K562 (cell line): ENCODE measurements at regions not wholly inside any gene's neighbourhood (a gene's known extent, or its start where the extent isn't known, plus 50 kb on each side); places are given as distances from the start of the nearest gene placed in this dataset.

Experiments used
- ATAC-seq: fragments of 200-7000 bp; cut with Tn5 transposase; 3 replicates; pipeline ENCODE4 v1.9.1; 2020; ENCODE audit warnings: moderate library complexity
- BruUV-seq: library from RNA; stranded (reverse); fragments of 400-500 nt; replicated peaks from 2 replicates; lab custom pipeline; 2021; lab: Mats Ljungman, UMichigan
- CTCF ChIA-PET: fragments of 300-600 bp; formaldehyde crosslinking; extraction: SDS; loops from one replicate; lab custom pipeline; 2021; ENCODE audit warnings: low intra/inter-chr PET ratio; lab: Yijun Ruan, JAX
- POLR2A ChIA-PET: fragments of 300-600, 350-650 bp; sonication (Branson Sonifier 250); formaldehyde crosslinking; extraction: SDS; loops from one replicate; lab custom pipeline; 2021; ENCODE audit warnings: antibody characterized with exemption, inconsistent platforms; lab: Yijun Ruan, JAX
- DNase-seq, 4 experiments: peaks; one replicate each; pipeline versions ENCODE4 v3.0.0 to v3.0.0-alpha.2; 2011 to 2018; ENCODE audit warnings: low spot score in 3 of 4, mixed read lengths in 3 of 4; ENCODE audit errors: extremely low read depth in 1 of 4
- FAIRE-seq: peaks from 2 replicates; lab custom pipeline; 2011; peaks lifted over from hg19 to GRCh38; lab: Jason Lieb, UNC
- H2AFZ ChIP-seq: 2 replicates; pipeline ENCODE4 v1.6.0; 2011; ENCODE audit warnings: low read depth, low read length, control low read depth, inconsistent platforms
- H3K27ac ChIP-seq: fragments of 200-600 bp; 3 replicates; pipeline ENCODE4 v1.8.0; 2011; ENCODE audit warnings: low read depth, mild to moderate bottlenecking, control low read depth, inconsistent platforms, low read length, moderate library complexity, mixed read lengths; ENCODE audit errors: extremely low read depth
- H3K27me3 ChIP-seq, 2 experiments: fragments of 300-600 bp in 1 of 2; 2 replicates in 1 of 2; 3 replicates in 1 of 2; pipeline versions ENCODE4 v1.6.0 to v1.8.0; 2011; ENCODE audit warnings: inconsistent platforms in 2 of 2, low read length in 2 of 2, mild to moderate bottlenecking in 1 of 2, mixed read lengths in 1 of 2, moderate library complexity in 1 of 2; ENCODE audit not compliant: control insufficient read depth in 2 of 2, insufficient read depth in 2 of 2
- H3K36me3 ChIP-seq: fragments of 300-600 bp; 3 replicates; pipeline ENCODE4 v1.8.0; 2011; ENCODE audit warnings: mild to moderate bottlenecking, low read length, inconsistent platforms; ENCODE audit not compliant: control insufficient read depth, insufficient read depth
- H3K4me1 ChIP-seq, 2 experiments: fragments of 200-600 bp in 1 of 2; replicated peaks in 1 of 2; 2 replicates in 1 of 2; 3 replicates in 1 of 2; pipeline versions ENCODE4 v1.5.1 to v1.8.0; 2011; ENCODE audit warnings: inconsistent platforms in 2 of 2, low read length in 2 of 2, mild to moderate bottlenecking in 1 of 2, mixed read lengths in 1 of 2, moderate library complexity in 1 of 2; ENCODE audit not compliant: control insufficient read depth in 2 of 2, insufficient read depth in 2 of 2
- H3K4me2 ChIP-seq: 2 replicates; pipeline ENCODE4 v1.6.1; 2011; ENCODE audit warnings: low read length, control low read depth, inconsistent platforms, mixed read lengths; ENCODE audit not compliant: insufficient read depth
- H3K4me3 ChIP-seq: fragments of 200-600 bp; sonication (generic), shearing (Covaris generic); 2 replicates; pipeline ENCODE4 v1.5.1; 2016; ENCODE audit warnings: control low read depth, inconsistent platforms
- H3K79me2 ChIP-seq: fragments of 200-600 bp; 3 replicates; pipeline ENCODE4 v1.8.0; 2011; ENCODE audit warnings: low read length, inconsistent platforms; ENCODE audit not compliant: control insufficient read depth, insufficient read depth
- H3K9ac ChIP-seq, 2 experiments: 2 replicates each; pipeline versions ENCODE4 v1.6.0 to v1.6.1; 2011; ENCODE audit warnings: low read depth in 2 of 2, low read length in 2 of 2, control low read depth in 1 of 2, inconsistent platforms in 1 of 2, mild to moderate bottlenecking in 1 of 2, mixed read lengths in 1 of 2; ENCODE audit not compliant: insufficient read depth in 1 of 2
- H3K9me1 ChIP-seq: one replicate; pipeline ENCODE4 v1.6.0; 2011; ENCODE audit warnings: inconsistent platforms, mild to moderate bottlenecking, low read length, moderate library complexity; ENCODE audit not compliant: control insufficient read depth, insufficient read depth
- H3K9me3 ChIP-seq: replicated peaks from 2 replicates; pipeline ENCODE4 v1.5.1; 2011; ENCODE audit warnings: low read depth, low read length, inconsistent platforms; ENCODE audit not compliant: control insufficient read depth, insufficient read depth
- H4K20me1 ChIP-seq: replicated peaks from 2 replicates; pipeline ENCODE4 v1.6.1; 2011; ENCODE audit warnings: low read length, inconsistent platforms, mixed read lengths; ENCODE audit not compliant: control insufficient read depth, insufficient read depth
- BRCA1 ChIP-seq, 2 experiments: fragments of 450-650 bp in 1 of 2; sonication (generic) in 1 of 2; formaldehyde crosslinking in 1 of 2; IDR thresholded peaks; 2 replicates each; pipeline versions ENCODE4 v1.5.0 to v1.6.1; 2017 to 2020; ENCODE audit warnings: mild to moderate bottlenecking in 1 of 2, missing genetic modification reagents in 1 of 2
- BRF1 ChIP-seq: IDR thresholded peaks from 3 replicates; pipeline ENCODE4 v1.6.1; 2011; ENCODE audit warnings: borderline replicate concordance, mild to moderate bottlenecking; ENCODE audit not compliant: insufficient read length; ENCODE audit errors: extremely low read depth
- CBFA2T2 ChIP-seq: fragments of 450-650 bp; conservative IDR thresholded peaks from 2 replicates; pipeline ENCODE4 v1.6.1; 2017; ENCODE audit warnings: mild to moderate bottlenecking
- CEBPZ ChIP-seq: fragments of 150-350 bp; IDR thresholded peaks from 2 replicates; pipeline ENCODE4 v1.6.1; 2014; ENCODE audit warnings: low read depth, mild to moderate bottlenecking, low read length, borderline replicate concordance
- DNMT1 ChIP-seq: fragments of 450-650 bp; IDR thresholded peaks from 2 replicates; pipeline ENCODE4 v1.6.1; 2016; ENCODE audit warnings: antibody characterized with exemption, mild to moderate bottlenecking
- E2F5 ChIP-seq: sonication (generic); formaldehyde crosslinking; IDR thresholded peaks from 2 replicates; pipeline ENCODE4 v1.8.0; 2022; ENCODE audit warnings: mild to moderate bottlenecking, missing genetic modification reagents
- EGR1 ChIP-seq: fragments of 450-650 bp; conservative IDR thresholded peaks from 2 replicates; pipeline ENCODE4 v1.6.1; 2017; ENCODE audit warnings: mild to moderate bottlenecking
- ELK1 ChIP-seq: sonication (generic); formaldehyde crosslinking; IDR thresholded peaks from 2 replicates; pipeline ENCODE4 v1.8.1; 2022; ENCODE audit warnings: missing genetic modification reagents
- HDAC6 ChIP-seq: IDR thresholded peaks from 2 replicates; pipeline ENCODE4 v1.6.1; 2012; ENCODE audit warnings: low read depth, mild to moderate bottlenecking, control low read depth, inconsistent platforms, low read length, moderate library complexity
- TAF15 ChIP-seq: fragments of 200-400 bp; formaldehyde crosslinking; IDR thresholded peaks from 2 replicates; pipeline ENCODE4 v1.6.1; 2017; ENCODE audit warnings: mild to moderate bottlenecking, low read depth, low read length, moderate library complexity
- ZBTB8A ChIP-seq: fragments of 450-650 bp; IDR thresholded peaks from 2 replicates; pipeline ENCODE4 v1.6.1; 2018; ENCODE audit warnings: mild to moderate bottlenecking, moderate library complexity; ENCODE audit not compliant: partially characterized antibody
- ZNF280B ChIP-seq: fragments of 250-450 bp; sonication (Bioruptor Pico); IDR thresholded peaks from 2 replicates; pipeline ENCODE4 v1.5.1; 2021; ENCODE audit warnings: mild to moderate bottlenecking
- ZNF445 ChIP-seq: fragments of 250-450 bp; sonication (Bioruptor Pico); IDR thresholded peaks from 2 replicates; pipeline ENCODE4 v1.4.0; 2020; ENCODE audit warnings: low read depth, mild to moderate bottlenecking, moderate library complexity
- ZNF766 ChIP-seq: fragments of 200-800 bp; sonication (Bioruptor generic); conservative IDR thresholded peaks from 2 replicates; pipeline ENCODE4 v1.6.1; 2016; ENCODE audit warnings: missing genetic modification characterization, missing compliant biosample characterization
- in situ Hi-C: fragments of 300-500 bp; cut with MboI; formaldehyde crosslinking; loops from 4 replicates; pipeline ENCODE4 v1.15.0; 2018; ENCODE audit warnings: inconsistent platforms, mixed read lengths
- intact Hi-C: fragments of 100-400 bp; cut with micrococcal nuclease; formaldehyde crosslinking; loops from 2 replicates; pipeline ENCODE4 v1.14.2; 2022

- Histone ChIP-seq H3K4me3 (no peak overlapping the region), H3K79me2 (no peaks in the 10 kb centered on the region), H3K4me2 (no peak overlapping the region), H3K27ac (no peak overlapping the region), H2AFZ (no peak overlapping the region), H4K20me1 (no peaks in the 10 kb centered on the region), H3K9me1 (no peaks in the 10 kb centered on the region), H3K9me3 (no peaks in the 10 kb centered on the region), H3K27me3 (no peaks in the 10 kb centered on the region), H3K36me3 (no peaks in the 10 kb centered on the region), H3K4me1 (no peaks in the 10 kb centered on the region), H3K9ac (no peak overlapping the region)
- no peak for TF ChIP-seq ZNF445 (CRISPR knock-in tag)
- no peak for TF ChIP-seq HDAC6
- TF ChIP-seq CBFA2T2: no peak
- no peak for TF ChIP-seq CEBPZ
- TF ChIP-seq ZBTB8A: no peak
- TF ChIP-seq DNMT1: no peak
- TF ChIP-seq ZNF766 (CRISPR knock-in tag): no peak
- no peak for TF ChIP-seq BRF1
- TF ChIP-seq EGR1: no peak
- TF ChIP-seq ZNF280B (CRISPR knock-in tag): no peak
- TF ChIP-seq E2F5 (CRISPR knock-in tag): no peak
- TF ChIP-seq ELK1: no peak
- TF ChIP-seq TAF15: no peak
- no peak for TF ChIP-seq BRCA1 (IDR thresholded peaks at IDR 0.05)
- no peak for TF ChIP-seq BRCA1 (CRISPR knock-in tag; IDR thresholded peaks at IDR 0.05)
- intact Hi-C loops: no loop called here
- in situ Hi-C loops: no loop called here
- BruUV-seq: no TSS peak
- ChIA-PET CTCF (no interaction called here), POLR2A (interaction anchor here (1.3 kb wide), 1 partner anchor 28 kb away, joined by 5 read pairs; no protein-coding TSS in a partner anchor)
- FAIRE-seq (no peak), ATAC-seq (no peak), DNase-seq (no peak)
Measured at GRCh38 chr12:91651728-91652127, 469.1 kb upstream of the DCN start.
